ENCODE measurements at regions not wholly inside any gene's neighbourhood (a gene's known extent, or its start where the extent isn't known, plus 50 kb on each side); places are given as distances from the start of the nearest gene placed in this dataset.
"Not testable (repeated sequence)": the region's sequence is repeated elsewhere in the genome, so short reads cannot be mapped to it uniquely, and the experiment has no call there.

- Histone ChIP-seq H3K36me3 (ENCODE audit: control insufficient read depth, insufficient read depth, low read length) (no peaks in the 10 kb centered on the region), H3K4me3 (ENCODE audit: extremely low read depth, insufficient read depth, low read length, poor library complexity, severe bottlenecking) (no peak overlapping the region), H3K27ac (ENCODE audit: low read depth, low read length, severe bottlenecking) (no peak overlapping the region), H3K4me1 (ENCODE audit: control insufficient read depth, insufficient read depth, low read length, poor library complexity, severe bottlenecking) (no peaks in the 10 kb centered on the region), H3K9me3 (ENCODE audit: control insufficient read depth, low read length) (peaks cover 5% of the 10 kb centered on the region)
- WGBS, 2 experiments (ENCODE audit: insufficient coverage in 2 of 2): 86 to 94% methylated on average over 4 of the region's 6 CpGs
Observed at GRCh38 chr4:187726485-187726884, 269.1 kb upstream of the ZFP42 start.

GRCh38 chr4:187732524-187732923, 263.0 kb upstream of the ZFP42 start:
- no peaks in the 10 kb centered on the region for H3K36me3 ChIP-seq (ENCODE audit: control insufficient read depth, insufficient read depth, low read length)
- H3K9me3 ChIP-seq (ENCODE audit: control insufficient read depth, low read length): peaks cover 5% of the 10 kb centered on the region
- H3K4me1 ChIP-seq (ENCODE audit: control insufficient read depth, insufficient read depth, low read length, poor library complexity, severe bottlenecking): no peaks in the 10 kb centered on the region
- H3K27ac ChIP-seq (ENCODE audit: low read depth, low read length, severe bottlenecking): no peak overlapping the region
- H3K4me3 ChIP-seq (ENCODE audit: extremely low read depth, insufficient read depth, low read length, poor library complexity, severe bottlenecking): no peak overlapping the region
- WGBS, 2 experiments (ENCODE audit: insufficient coverage in 2 of 2): 73 to 84% methylated on average over 2 of the region's 3 CpGs

- no peak overlapping the region for H3K27ac ChIP-seq (ENCODE audit: low read depth, low read length, severe bottlenecking)
- no peaks in the 10 kb centered on the region for H3K4me1 ChIP-seq (ENCODE audit: control insufficient read depth, insufficient read depth, low read length, poor library complexity, severe bottlenecking)
- 83% methylated on average over 1 of the region's 1 CpG; no CpG with 5 or more reads in 1 of the 2 experiments for WGBS, 2 experiments (ENCODE audit: insufficient coverage in 2 of 2)
- H3K36me3 ChIP-seq (ENCODE audit: control insufficient read depth, insufficient read depth, low read length): no peaks in the 10 kb centered on the region
- H3K4me3 ChIP-seq (ENCODE audit: extremely low read depth, insufficient read depth, low read length, poor library complexity, severe bottlenecking): no peak overlapping the region
- H3K9me3 ChIP-seq (ENCODE audit: control insufficient read depth, low read length): peaks cover 6% of the 10 kb centered on the region
Observed at GRCh38 chr4:187739771-187740170, 255.8 kb upstream of the ZFP42 start.

- WGBS, 2 experiments (ENCODE audit: insufficient coverage in 2 of 2): 91 to 98% methylated on average over 6 to 8 of the region's 10 CpGs
- H3K4me1 ChIP-seq (ENCODE audit: control insufficient read depth, insufficient read depth, low read length, poor library complexity, severe bottlenecking): no peaks in the 10 kb centered on the region
Observed at GRCh38 chr4:187744911-187745310, 250.7 kb upstream of the ZFP42 start.

DNA sequence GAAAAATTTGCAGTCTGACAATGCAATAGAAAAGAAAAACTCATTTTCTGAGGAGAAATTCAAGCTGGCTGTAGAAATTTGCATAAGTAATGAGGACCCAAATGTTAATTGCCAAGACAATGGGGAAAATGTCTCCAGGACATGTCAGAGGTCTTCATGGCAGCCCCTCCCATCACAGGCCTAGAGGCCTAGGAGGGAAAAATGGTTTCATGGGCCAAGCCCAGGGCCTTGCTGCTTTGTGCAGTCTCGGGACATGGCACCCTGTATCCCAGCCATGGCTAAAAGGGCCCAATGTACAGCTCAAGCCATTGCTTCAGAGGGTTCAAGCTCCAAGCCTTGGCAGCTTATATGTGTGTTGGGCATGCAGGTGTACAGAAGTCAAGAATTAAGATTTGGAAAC, 244.9 kb upstream of the ZFP42 start:
- 100% methylated on average over 1 of the region's 1 CpG; no CpG with 5 or more reads in 1 of the 2 experiments for WGBS, 2 experiments (ENCODE audit: insufficient coverage in 2 of 2)
- H3K27ac ChIP-seq (ENCODE audit: low read depth, low read length, severe bottlenecking); H3K4me3 ChIP-seq (ENCODE audit: extremely low read depth, insufficient read depth, low read length, poor library complexity, severe bottlenecking); H3K36me3 ChIP-seq (ENCODE audit: control insufficient read depth, insufficient read depth, low read length); H3K4me1 ChIP-seq (ENCODE audit: control insufficient read depth, insufficient read depth, low read length, poor library complexity, severe bottlenecking): not testable (repeated sequence)
- H3K9me3 ChIP-seq (ENCODE audit: control insufficient read depth, low read length): peaks cover 12% of the 10 kb centered on the region

More at GRCh38 chr4:187744911-187745310, 250.7 kb upstream of the ZFP42 start:
- no peak overlapping the region for H3K27ac ChIP-seq (ENCODE audit: low read depth, low read length, severe bottlenecking)
- no peak overlapping the region for H3K4me3 ChIP-seq (ENCODE audit: extremely low read depth, insufficient read depth, low read length, poor library complexity, severe bottlenecking)
- H3K9me3 ChIP-seq (ENCODE audit: control insufficient read depth, low read length): no peaks in the 10 kb centered on the region
- no peaks in the 10 kb centered on the region for H3K36me3 ChIP-seq (ENCODE audit: control insufficient read depth, insufficient read depth, low read length)

GRCh38 chr4:187767158-187767557, 228.4 kb upstream of the ZFP42 start:
- no peak overlapping the region for H3K27ac ChIP-seq (ENCODE audit: low read depth, low read length, severe bottlenecking)
- WGBS, 2 experiments (ENCODE audit: insufficient coverage in 2 of 2): 67 to 78% methylated on average over 2 of the region's 3 CpGs
- no peak overlapping the region for H3K4me3 ChIP-seq (ENCODE audit: extremely low read depth, insufficient read depth, low read length, poor library complexity, severe bottlenecking)

DNA sequence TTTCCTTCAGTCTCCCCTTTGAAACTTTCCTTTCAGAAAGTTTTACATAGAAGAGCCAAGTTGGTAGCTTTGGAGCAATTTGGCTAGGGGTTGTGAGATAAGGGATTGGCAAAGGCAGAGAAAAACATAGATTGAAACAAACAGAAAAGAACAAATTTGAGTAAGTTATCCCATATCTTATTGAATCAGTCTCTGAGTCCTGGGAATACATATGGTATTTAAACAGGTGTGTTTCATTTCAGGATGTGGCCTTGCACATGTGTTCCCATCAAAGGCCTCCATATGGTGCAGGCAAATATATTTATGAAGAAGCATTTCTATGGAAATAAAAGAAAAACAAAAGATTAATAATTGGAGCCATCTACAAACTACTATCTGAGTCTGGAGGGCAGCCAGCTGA, 227.9 kb upstream of the ZFP42 start:
- Histone ChIP-seq H3K27ac (ENCODE audit: low read depth, low read length, severe bottlenecking) (no peak overlapping the region), H3K36me3 (ENCODE audit: control insufficient read depth, insufficient read depth, low read length) (no peaks in the 10 kb centered on the region), H3K4me3 (ENCODE audit: extremely low read depth, insufficient read depth, low read length, poor library complexity, severe bottlenecking) (no peak overlapping the region), H3K4me1 (ENCODE audit: control insufficient read depth, insufficient read depth, low read length, poor library complexity, severe bottlenecking) (no peaks in the 10 kb centered on the region), H3K9me3 (ENCODE audit: control insufficient read depth, low read length) (no peaks in the 10 kb centered on the region)

More at GRCh38 chr4:187767158-187767557, 228.4 kb upstream of the ZFP42 start:
- H3K36me3 ChIP-seq (ENCODE audit: control insufficient read depth, insufficient read depth, low read length): no peaks in the 10 kb centered on the region
- H3K9me3 ChIP-seq (ENCODE audit: control insufficient read depth, low read length): no peaks in the 10 kb centered on the region
- H3K4me1 ChIP-seq (ENCODE audit: control insufficient read depth, insufficient read depth, low read length, poor library complexity, severe bottlenecking): no peaks in the 10 kb centered on the region

GRCh38 chr4:187770345-187770744, 225.2 kb upstream of the ZFP42 start:
- 86 to 90% methylated on average over 8 of the region's 8 CpGs for WGBS, 2 experiments (ENCODE audit: insufficient coverage in 2 of 2)
- H3K4me1 ChIP-seq (ENCODE audit: control insufficient read depth, insufficient read depth, low read length, poor library complexity, severe bottlenecking): no peaks in the 10 kb centered on the region
- H3K9me3 ChIP-seq (ENCODE audit: control insufficient read depth, low read length): no peaks in the 10 kb centered on the region
- H3K36me3 ChIP-seq (ENCODE audit: control insufficient read depth, insufficient read depth, low read length): no peaks in the 10 kb centered on the region
- H3K27ac ChIP-seq (ENCODE audit: low read depth, low read length, severe bottlenecking): no peak overlapping the region
- no peak overlapping the region for H3K4me3 ChIP-seq (ENCODE audit: extremely low read depth, insufficient read depth, low read length, poor library complexity, severe bottlenecking)

- 85 to 89% methylated on average over 3 of the region's 3 CpGs for WGBS, 2 experiments (ENCODE audit: insufficient coverage in 2 of 2)
- H3K9me3 ChIP-seq (ENCODE audit: control insufficient read depth, low read length): no peaks in the 10 kb centered on the region
- H3K4me3 ChIP-seq (ENCODE audit: extremely low read depth, insufficient read depth, low read length, poor library complexity, severe bottlenecking): no peak overlapping the region
- no peak overlapping the region for H3K27ac ChIP-seq (ENCODE audit: low read depth, low read length, severe bottlenecking)
- H3K36me3 ChIP-seq (ENCODE audit: control insufficient read depth, insufficient read depth, low read length): no peaks in the 10 kb centered on the region
- H3K4me1 ChIP-seq (ENCODE audit: control insufficient read depth, insufficient read depth, low read length, poor library complexity, severe bottlenecking): no peaks in the 10 kb centered on the region
Observed at GRCh38 chr4:187777954-187778353, 217.6 kb upstream of the ZFP42 start.

GRCh38 chr4:187780070-187780469, 215.5 kb upstream of the ZFP42 start:
- Histone ChIP-seq H3K36me3 (ENCODE audit: control insufficient read depth, insufficient read depth, low read length) (no peaks in the 10 kb centered on the region), H3K4me1 (ENCODE audit: control insufficient read depth, insufficient read depth, low read length, poor library complexity, severe bottlenecking) (no peaks in the 10 kb centered on the region), H3K4me3 (ENCODE audit: extremely low read depth, insufficient read depth, low read length, poor library complexity, severe bottlenecking) (no peak overlapping the region), H3K9me3 (ENCODE audit: control insufficient read depth, low read length) (no peaks in the 10 kb centered on the region), H3K27ac (ENCODE audit: low read depth, low read length, severe bottlenecking) (no peak overlapping the region)
- WGBS, 2 experiments (ENCODE audit: insufficient coverage in 2 of 2): 60% methylated on average over 1 of the region's 2 CpGs; no CpG with 5 or more reads in 1 of the 2 experiments

DNA sequence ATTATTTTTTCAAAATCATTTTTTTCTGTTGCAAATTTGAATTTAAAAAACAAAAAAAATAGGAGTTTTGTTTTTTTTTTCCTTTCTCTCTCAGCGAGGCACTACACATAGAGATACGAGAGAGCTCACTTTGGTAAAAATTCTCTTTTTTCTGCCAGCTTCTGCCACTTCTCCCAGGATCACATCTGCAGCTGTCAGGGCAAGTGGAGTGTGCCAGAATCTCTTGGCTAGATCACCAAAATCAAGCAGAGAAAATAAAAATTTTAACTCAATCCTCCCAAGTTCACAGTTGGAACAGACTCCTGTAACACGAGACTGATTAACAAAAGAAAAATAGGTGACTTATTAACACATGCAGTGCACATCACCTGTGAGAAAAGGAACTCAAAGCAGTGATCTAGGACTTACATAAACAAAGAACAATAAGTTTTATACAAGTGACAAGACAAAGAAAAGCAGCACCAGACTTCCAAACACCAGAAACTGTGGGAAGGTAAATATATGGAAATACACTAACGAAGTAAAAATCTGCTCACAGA, 213.2 kb upstream of the ZFP42 start:
- no peaks in the 10 kb centered on the region for H3K4me1 ChIP-seq (ENCODE audit: control insufficient read depth, insufficient read depth, low read length, poor library complexity, severe bottlenecking)
- 90 to 100% methylated on average over 1 to 2 of the region's 4 CpGs for WGBS, 2 experiments (ENCODE audit: insufficient coverage in 2 of 2)
- no peak overlapping the region for H3K27ac ChIP-seq (ENCODE audit: low read depth, low read length, severe bottlenecking)
- H3K36me3 ChIP-seq (ENCODE audit: control insufficient read depth, insufficient read depth, low read length): no peaks in the 10 kb centered on the region
- no peak overlapping the region for H3K4me3 ChIP-seq (ENCODE audit: extremely low read depth, insufficient read depth, low read length, poor library complexity, severe bottlenecking)
- no peaks in the 10 kb centered on the region for H3K9me3 ChIP-seq (ENCODE audit: control insufficient read depth, low read length)
